HEK293 (cell line): ENCODE measurements at regions not wholly inside any gene's neighbourhood (a gene's known extent, or its start where the extent isn't known, plus 50 kb on each side); places are given as distances from the start of the nearest gene placed in this dataset.
A peak's percentile ranks its signal among the peaks of the same experiment; 100 is the strongest.

ENCODE experiments used
- CTCF ChIA-PET: fragments of 350-600 bp; formaldehyde crosslinking; extraction: SDS; loops from one replicate; lab custom pipeline; 2021; ENCODE audit warnings: antibody characterized with exemption; lab: Yijun Ruan, JAX
- POLR2A ChIA-PET: fragments of 300-600 bp; formaldehyde crosslinking; extraction: SDS; loops from one replicate; lab custom pipeline; 2020; ENCODE audit warnings: antibody characterized with exemption, inconsistent platforms; lab: Yijun Ruan, JAX
- H3K27ac ChIP-seq: fragments of 200-500 bp; sonication (Bioruptor generic); 2 replicates; pipeline ENCODE4 v1.5.1; 2014; ENCODE audit warnings: low read depth, low read length, control low read depth, inconsistent platforms; ENCODE audit errors: extremely low read depth
- H3K36me3 ChIP-seq, 2 experiments: fragments of 200-500 bp in 1 of 2; sonication (Bioruptor generic) in 1 of 2; 1 replicate in 1 of 2; 2 replicates in 1 of 2; pipeline ENCODE4 v1.5.1; 2014 to 2017; ENCODE audit warnings: inconsistent platforms in 2 of 2, low read length in 2 of 2; ENCODE audit not compliant: control insufficient read depth in 2 of 2, insufficient read depth in 1 of 2
- H3K4me1 ChIP-seq: fragments of 200-500 bp; sonication (Bioruptor generic); 2 replicates; pipeline ENCODE4 v1.5.1; 2014; ENCODE audit warnings: mild to moderate bottlenecking, low read length, inconsistent platforms; ENCODE audit not compliant: control insufficient read depth, insufficient read depth
- H3K4me3 ChIP-seq: 2 replicates; pipeline ENCODE4 v1.5.1; 2011; ENCODE audit warnings: low read depth, mild to moderate bottlenecking, control low read depth, low read length, moderate library complexity
- H3K9me3 ChIP-seq: fragments of 200-500 bp; sonication (Bioruptor generic); 2 replicates; pipeline ENCODE4 v1.5.1; 2014; ENCODE audit warnings: low read depth, low read length, inconsistent platforms; ENCODE audit not compliant: control insufficient read depth, insufficient read depth
- ATF2 ChIP-seq: fragments of 450-650 bp; formaldehyde crosslinking; IDR thresholded peaks from 2 replicates; pipeline ENCODE4 v1.5.1; 2016; ENCODE audit warnings: missing biosample characterization, missing genetic modification characterization, low read depth
- GLIS2 ChIP-seq: fragments of 450-650 bp; formaldehyde crosslinking; IDR thresholded peaks from 2 replicates; pipeline ENCODE4 v1.5.1; 2016; ENCODE audit warnings: missing biosample characterization, missing genetic modification characterization
- IKZF3 ChIP-seq: fragments of 450-650 bp; IDR thresholded peaks from 2 replicates; pipeline ENCODE4 v1.5.0; 2018; ENCODE audit warnings: missing biosample characterization, mild to moderate bottlenecking, missing genetic modification characterization, moderate library complexity
- KLF16 ChIP-seq: fragments of 450-650 bp; formaldehyde crosslinking; IDR thresholded peaks from 2 replicates; pipeline ENCODE4 v1.5.1; 2017; ENCODE audit warnings: missing biosample characterization, missing genetic modification characterization
- TCF7L2 ChIP-seq: IDR thresholded peaks from 2 replicates; pipeline ENCODE4 v1.6.1; 2011; ENCODE audit warnings: low read depth, mild to moderate bottlenecking, inconsistent platforms, low read length, moderate library complexity, borderline replicate concordance
- ZBTB17 ChIP-seq: fragments of 450-650 bp; formaldehyde crosslinking; IDR thresholded peaks from 2 replicates; pipeline ENCODE4 v1.5.1; 2016; ENCODE audit warnings: missing biosample characterization, missing genetic modification characterization
- ZBTB7A ChIP-seq: fragments of 450-650 bp; formaldehyde crosslinking; IDR thresholded peaks from 2 replicates; pipeline ENCODE4 v1.5.1; 2016; ENCODE audit warnings: low read depth, missing biosample characterization, missing genetic modification characterization
- ZBTB8A ChIP-seq: fragments of 450-650 bp; formaldehyde crosslinking; IDR thresholded peaks from 2 replicates; pipeline ENCODE4 v1.5.1; 2016; ENCODE audit warnings: missing biosample characterization, missing genetic modification characterization
- ZFP37 ChIP-seq: fragments of 450-650 bp; formaldehyde crosslinking; IDR thresholded peaks from 2 replicates; pipeline ENCODE4 v1.5.1; 2016; ENCODE audit warnings: missing biosample characterization, missing genetic modification characterization
- ZNF10 ChIP-seq: fragments of 450-650 bp; formaldehyde crosslinking; IDR thresholded peaks from 2 replicates; pipeline ENCODE4 v1.5.1; 2017; ENCODE audit warnings: missing biosample characterization, missing genetic modification characterization
- ZNF157 ChIP-seq: fragments of 450-650 bp; formaldehyde crosslinking; IDR thresholded peaks from 2 replicates; pipeline ENCODE4 v1.5.1; 2016; ENCODE audit warnings: missing biosample characterization, missing genetic modification characterization
- ZNF223 ChIP-seq: fragments of 450-650 bp; formaldehyde crosslinking; IDR thresholded peaks from 2 replicates; pipeline ENCODE4 v1.5.1; 2016; ENCODE audit warnings: missing biosample characterization, missing genetic modification characterization
- ZNF23 ChIP-seq: fragments of 450-650 bp; formaldehyde crosslinking; IDR thresholded peaks from 2 replicates; pipeline ENCODE4 v1.5.1; 2016; ENCODE audit warnings: missing biosample characterization, missing genetic modification characterization, borderline replicate concordance
- ZNF24 ChIP-seq: fragments of 450-650 bp; formaldehyde crosslinking; IDR thresholded peaks from 2 replicates; pipeline ENCODE4 v1.5.1; 2016; ENCODE audit warnings: missing biosample characterization, missing genetic modification characterization
- ZNF248 ChIP-seq: fragments of 450-650 bp; formaldehyde crosslinking; IDR thresholded peaks from 2 replicates; pipeline ENCODE4 v1.5.1; 2017; ENCODE audit warnings: missing biosample characterization, missing genetic modification characterization
- ZNF391 ChIP-seq: fragments of 450-650 bp; formaldehyde crosslinking; IDR thresholded peaks from 2 replicates; pipeline ENCODE4 v1.5.1; 2016; ENCODE audit warnings: low read depth, missing biosample characterization, missing genetic modification characterization, borderline replicate concordance
- ZNF521 ChIP-seq: fragments of 450-650 bp; formaldehyde crosslinking; IDR thresholded peaks from 2 replicates; pipeline ENCODE4 v1.5.1; 2017; ENCODE audit warnings: missing biosample characterization, mild to moderate bottlenecking, missing genetic modification characterization
- ZNF600 ChIP-seq: fragments of 450-650 bp; formaldehyde crosslinking; IDR thresholded peaks from 2 replicates; pipeline ENCODE4 v1.5.1; 2016; ENCODE audit warnings: missing biosample characterization, missing genetic modification characterization
- ZNF654 ChIP-seq: fragments of 450-650 bp; formaldehyde crosslinking; IDR thresholded peaks from 2 replicates; pipeline ENCODE4 v1.5.1; 2016; ENCODE audit warnings: low read depth, missing biosample characterization, missing genetic modification characterization
- ZNF670 ChIP-seq: fragments of 450-650 bp; formaldehyde crosslinking; IDR thresholded peaks from 2 replicates; pipeline ENCODE4 v1.5.1; 2016; ENCODE audit warnings: missing biosample characterization, missing genetic modification characterization, low read depth
- ZNF747 ChIP-seq: fragments of 450-650 bp; formaldehyde crosslinking; IDR thresholded peaks from 2 replicates; pipeline ENCODE4 v1.5.1; 2016; ENCODE audit warnings: missing biosample characterization, missing genetic modification characterization
- ZNF791 ChIP-seq: fragments of 450-650 bp; formaldehyde crosslinking; IDR thresholded peaks from 2 replicates; pipeline ENCODE4 v1.5.1; 2016; ENCODE audit warnings: missing biosample characterization, missing genetic modification characterization
- ZXDB ChIP-seq: fragments of 450-650 bp; formaldehyde crosslinking; IDR thresholded peaks from 2 replicates; pipeline ENCODE4 v1.5.1; 2016; ENCODE audit warnings: missing biosample characterization, missing genetic modification characterization
- TF ChIP-seq, protein P1 (sequence below): fragments of 450-650 bp; formaldehyde crosslinking; IDR thresholded peaks from 2 replicates; pipeline ENCODE4 v1.5.1; 2016; ENCODE audit warnings: missing biosample characterization, missing genetic modification characterization
- TF ChIP-seq, protein P2 (sequence below): fragments of 450-650 bp; formaldehyde crosslinking; IDR thresholded peaks from 2 replicates; pipeline ENCODE4 v1.5.1; 2016; ENCODE audit warnings: missing biosample characterization, missing genetic modification characterization
- TF ChIP-seq, protein P3 (sequence below): fragments of 450-650 bp; formaldehyde crosslinking; IDR thresholded peaks from 2 replicates; pipeline ENCODE4 v1.5.1; 2016; ENCODE audit warnings: missing biosample characterization, missing genetic modification characterization

GRCh38 chr1:8083739-8084484 is 57.8 kb upstream of the ERRFI1 start (continued):
- TF ChIP-seq ZNF23 (tag by site-specific recombination) (no peak), ZBTB8A (no peak), ZNF24 (tag by site-specific recombination) (no peak), ZNF600 (tag by site-specific recombination) (no peak), GLIS2 (tag by site-specific recombination) (no peak)

- H3K4me3 ChIP-seq: no peak overlapping the region
- no peaks in the 10 kb centered on the region for H3K36me3 ChIP-seq
- ChIA-PET POLR2A (interaction anchor here (0.6 to 0.7 kb wide), 2 partner anchors 108 to 258 kb away, joined by 3 to 7 read pairs; no protein-coding TSS in a partner anchor), CTCF (no interaction called here)
- TF ChIP-seq ATF2 (tag by site-specific recombination): no peak
- TF ChIP-seq ZXDB (tag by site-specific recombination): no peak
- no peak for TF ChIP-seq ZNF248 (tag by site-specific recombination)
- no peak for TF ChIP-seq IKZF3 (tag by site-specific recombination)
- no peak for TF ChIP-seq ZNF791 (tag by site-specific recombination)
- no peak for TF ChIP-seq KLF16 (tag by site-specific recombination)
- TF ChIP-seq TCF7L2: no peak
- no peak for TF ChIP-seq ZNF670 (tag by site-specific recombination)
- TF ChIP-seq ZNF521 (tag by site-specific recombination): no peak
- no peak for TF ChIP-seq ZNF654 (tag by site-specific recombination)
- no peak for TF ChIP-seq ZBTB17 (tag by site-specific recombination)
- TF ChIP-seq ZFP37 (tag by site-specific recombination): no peak
- TF ChIP-seq ZNF391: no peak
- TF ChIP-seq ZBTB7A (tag by site-specific recombination): no peak
- H3K9me3 ChIP-seq: no peaks in the 10 kb centered on the region
- no peak overlapping the region for H3K27ac ChIP-seq
- H3K4me1 ChIP-seq: peaks cover 3% of the 10 kb centered on the region; the same call in 1 of the 2 replicates
Measured at GRCh38 chr1:8082945-8083344, 56.8 kb upstream of the ERRFI1 start.

- ChIA-PET POLR2A (interaction anchor here (1.2 to 1.6 kb wide), 3 partner anchors 53 to 77 kb away, joined by 3 to 4 read pairs (median 3); no protein-coding TSS in a partner anchor), CTCF (interaction anchor here (1.2 to 1.6 kb wide), 2 partner anchors 16 to 236 kb away, joined by 3 to 6 read pairs; no protein-coding TSS in a partner anchor)
- Histone ChIP-seq H3K36me3 (no peaks in the 10 kb centered on the region), H3K4me3 (no peak overlapping the region), H3K4me1 (peaks cover 8% of the 10 kb centered on the region), H3K27ac (peak overlapping the region; percentile 14; the same call in 1 of the 2 replicates), H3K9me3 (no peaks in the 10 kb centered on the region)
- TF ChIP-seq, protein P1, sequence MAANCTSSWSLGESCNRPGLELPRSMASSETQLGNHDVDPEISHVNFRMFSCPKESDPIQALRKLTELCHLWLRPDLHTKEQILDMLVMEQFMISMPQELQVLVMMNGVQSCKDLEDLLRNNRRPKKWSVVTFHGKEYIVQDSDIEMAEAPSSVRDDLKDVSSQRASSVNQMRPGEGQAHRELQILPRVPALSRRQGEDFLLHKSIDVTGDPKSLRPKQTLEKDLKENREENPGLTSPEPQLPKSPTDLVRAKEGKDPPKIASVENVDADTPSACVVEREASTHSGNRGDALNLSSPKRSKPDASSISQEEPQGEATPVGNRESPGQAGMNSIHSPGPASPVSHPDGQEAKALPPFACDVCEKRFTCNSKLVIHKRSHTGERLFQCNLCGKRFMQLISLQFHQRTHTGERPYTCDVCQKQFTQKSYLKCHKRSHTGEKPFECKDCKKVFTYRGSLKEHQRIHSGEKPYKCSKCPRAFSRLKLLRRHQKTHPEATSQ: no peak
- TF ChIP-seq ZNF157 (tag by site-specific recombination) (no peak), ZNF600 (tag by site-specific recombination) (0 out of 2 replicates have a peak, but pooled peaks have one; percentile 17), ZNF10 (tag by site-specific recombination) (no peak), ZNF223 (tag by site-specific recombination) (no peak), ZNF747 (tag by site-specific recombination) (no peak)
- TF ChIP-seq, protein P2, sequence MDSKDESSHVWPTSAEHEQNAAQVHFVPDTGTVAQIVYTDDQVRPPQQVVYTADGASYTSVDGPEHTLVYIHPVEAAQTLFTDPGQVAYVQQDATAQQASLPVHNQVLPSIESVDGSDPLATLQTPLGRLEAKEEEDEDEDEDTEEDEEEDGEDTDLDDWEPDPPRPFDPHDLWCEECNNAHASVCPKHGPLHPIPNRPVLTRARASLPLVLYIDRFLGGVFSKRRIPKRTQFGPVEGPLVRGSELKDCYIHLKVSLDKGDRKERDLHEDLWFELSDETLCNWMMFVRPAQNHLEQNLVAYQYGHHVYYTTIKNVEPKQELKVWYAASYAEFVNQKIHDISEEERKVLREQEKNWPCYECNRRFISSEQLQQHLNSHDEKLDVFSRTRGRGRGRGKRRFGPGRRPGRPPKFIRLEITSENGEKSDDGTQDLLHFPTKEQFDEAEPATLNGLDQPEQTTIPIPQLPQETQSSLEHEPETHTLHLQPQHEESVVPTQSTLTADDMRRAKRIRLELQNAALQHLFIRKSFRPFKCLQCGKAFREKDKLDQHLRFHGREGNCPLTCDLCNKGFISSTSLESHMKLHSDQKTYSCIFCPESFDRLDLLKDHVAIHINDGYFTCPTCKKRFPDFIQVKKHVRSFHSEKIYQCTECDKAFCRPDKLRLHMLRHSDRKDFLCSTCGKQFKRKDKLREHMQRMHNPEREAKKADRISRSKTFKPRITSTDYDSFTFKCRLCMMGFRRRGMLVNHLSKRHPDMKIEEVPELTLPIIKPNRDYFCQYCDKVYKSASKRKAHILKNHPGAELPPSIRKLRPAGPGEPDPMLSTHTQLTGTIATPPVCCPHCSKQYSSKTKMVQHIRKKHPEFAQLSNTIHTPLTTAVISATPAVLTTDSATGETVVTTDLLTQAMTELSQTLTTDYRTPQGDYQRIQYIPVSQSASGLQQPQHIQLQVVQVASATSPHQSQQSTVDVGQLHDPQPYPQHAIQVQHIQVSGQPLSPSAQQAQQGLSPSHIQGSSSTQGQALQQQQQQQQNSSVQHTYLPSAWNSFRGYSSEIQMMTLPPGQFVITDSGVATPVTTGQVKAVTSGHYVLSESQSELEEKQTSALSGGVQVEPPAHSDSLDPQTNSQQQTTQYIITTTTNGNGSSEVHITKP (tag by site-specific recombination): no peak
- TF ChIP-seq, protein P3, sequence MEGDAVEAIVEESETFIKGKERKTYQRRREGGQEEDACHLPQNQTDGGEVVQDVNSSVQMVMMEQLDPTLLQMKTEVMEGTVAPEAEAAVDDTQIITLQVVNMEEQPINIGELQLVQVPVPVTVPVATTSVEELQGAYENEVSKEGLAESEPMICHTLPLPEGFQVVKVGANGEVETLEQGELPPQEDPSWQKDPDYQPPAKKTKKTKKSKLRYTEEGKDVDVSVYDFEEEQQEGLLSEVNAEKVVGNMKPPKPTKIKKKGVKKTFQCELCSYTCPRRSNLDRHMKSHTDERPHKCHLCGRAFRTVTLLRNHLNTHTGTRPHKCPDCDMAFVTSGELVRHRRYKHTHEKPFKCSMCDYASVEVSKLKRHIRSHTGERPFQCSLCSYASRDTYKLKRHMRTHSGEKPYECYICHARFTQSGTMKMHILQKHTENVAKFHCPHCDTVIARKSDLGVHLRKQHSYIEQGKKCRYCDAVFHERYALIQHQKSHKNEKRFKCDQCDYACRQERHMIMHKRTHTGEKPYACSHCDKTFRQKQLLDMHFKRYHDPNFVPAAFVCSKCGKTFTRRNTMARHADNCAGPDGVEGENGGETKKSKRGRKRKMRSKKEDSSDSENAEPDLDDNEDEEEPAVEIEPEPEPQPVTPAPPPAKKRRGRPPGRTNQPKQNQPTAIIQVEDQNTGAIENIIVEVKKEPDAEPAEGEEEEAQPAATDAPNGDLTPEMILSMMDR: no peak
Measured at GRCh38 chr1:8078176-8078671, 52.1 kb upstream of the ERRFI1 start.
